HEK293 (cell line): ENCODE measurements at regions not wholly inside any gene's neighbourhood (a gene's known extent, or its start where the extent isn't known, plus 50 kb on each side); places are given as distances from the start of the nearest gene placed in this dataset.

ENCODE experiments used
- CTCF ChIA-PET: fragments of 350-600 bp; formaldehyde crosslinking; extraction: SDS; loops from one replicate; lab custom pipeline; 2021; ENCODE audit warnings: antibody characterized with exemption; lab: Yijun Ruan, JAX
- POLR2A ChIA-PET: fragments of 300-600 bp; formaldehyde crosslinking; extraction: SDS; loops from one replicate; lab custom pipeline; 2020; ENCODE audit warnings: antibody characterized with exemption, inconsistent platforms; lab: Yijun Ruan, JAX
- H3K27ac ChIP-seq: fragments of 200-500 bp; sonication (Bioruptor generic); 2 replicates; pipeline ENCODE4 v1.5.1; 2014; ENCODE audit warnings: low read depth, low read length, control low read depth, inconsistent platforms; ENCODE audit errors: extremely low read depth
- H3K36me3 ChIP-seq, 2 experiments: fragments of 200-500 bp in 1 of 2; sonication (Bioruptor generic) in 1 of 2; 1 replicate in 1 of 2; 2 replicates in 1 of 2; pipeline ENCODE4 v1.5.1; 2014 to 2017; ENCODE audit warnings: inconsistent platforms in 2 of 2, low read length in 2 of 2; ENCODE audit not compliant: control insufficient read depth in 2 of 2, insufficient read depth in 1 of 2
- H3K4me1 ChIP-seq: fragments of 200-500 bp; sonication (Bioruptor generic); 2 replicates; pipeline ENCODE4 v1.5.1; 2014; ENCODE audit warnings: mild to moderate bottlenecking, low read length, inconsistent platforms; ENCODE audit not compliant: control insufficient read depth, insufficient read depth
- H3K4me3 ChIP-seq: 2 replicates; pipeline ENCODE4 v1.5.1; 2011; ENCODE audit warnings: low read depth, mild to moderate bottlenecking, control low read depth, low read length, moderate library complexity
- H3K9me3 ChIP-seq: fragments of 200-500 bp; sonication (Bioruptor generic); 2 replicates; pipeline ENCODE4 v1.5.1; 2014; ENCODE audit warnings: low read depth, low read length, inconsistent platforms; ENCODE audit not compliant: control insufficient read depth, insufficient read depth
- HOXC10 ChIP-seq: sonication (generic); formaldehyde crosslinking; IDR thresholded peaks from 2 replicates; pipeline ENCODE4 v1.8.1; 2023; ENCODE audit warnings: mild to moderate bottlenecking, missing genetic modification reagents
- SCRT2 ChIP-seq: fragments of 450-650 bp; formaldehyde crosslinking; IDR thresholded peaks from 2 replicates; pipeline ENCODE4 v1.5.1; 2016; ENCODE audit warnings: missing biosample characterization, missing genetic modification characterization
- ZBTB20 ChIP-seq: fragments of 450-650 bp; formaldehyde crosslinking; IDR thresholded peaks from 2 replicates; pipeline ENCODE4 v1.5.1; 2016; ENCODE audit warnings: missing biosample characterization, missing genetic modification characterization
- ZNF148 ChIP-seq: fragments of 450-650 bp; formaldehyde crosslinking; IDR thresholded peaks from 2 replicates; pipeline ENCODE4 v1.5.0; 2017; ENCODE audit warnings: missing biosample characterization, missing genetic modification characterization, borderline replicate concordance
- ZNF280C ChIP-seq: fragments of 450-650 bp; formaldehyde crosslinking; IDR thresholded peaks from 2 replicates; pipeline ENCODE4 v1.5.1; 2016; ENCODE audit warnings: missing biosample characterization, missing genetic modification characterization
- ZNF302 ChIP-seq: fragments of 450-650 bp; formaldehyde crosslinking; IDR thresholded peaks from 2 replicates; pipeline ENCODE4 v1.5.1; 2016; ENCODE audit warnings: missing biosample characterization, missing genetic modification characterization, low read depth
- ZNF366 ChIP-seq: fragments of 450-650 bp; formaldehyde crosslinking; conservative IDR thresholded peaks from 2 replicates; pipeline ENCODE4 v1.5.1; 2016; ENCODE audit warnings: missing biosample characterization, missing genetic modification characterization
- ZNF488 ChIP-seq: fragments of 450-650 bp; formaldehyde crosslinking; IDR thresholded peaks from 2 replicates; pipeline ENCODE4 v1.5.1; 2016; ENCODE audit warnings: missing biosample characterization, missing genetic modification characterization
- ZNF529 ChIP-seq: fragments of 450-650 bp; formaldehyde crosslinking; IDR thresholded peaks from 2 replicates; pipeline ENCODE4 v1.5.1; 2017; ENCODE audit warnings: missing genetic modification characterization, missing biosample characterization; ENCODE audit not compliant: insufficient replicate concordance
- ZNF610 ChIP-seq: fragments of 450-650 bp; formaldehyde crosslinking; IDR thresholded peaks from 2 replicates; pipeline ENCODE4 v1.5.1; 2016; ENCODE audit warnings: missing biosample characterization, missing genetic modification characterization, borderline replicate concordance
- ZNF660 ChIP-seq: fragments of 450-650 bp; IDR thresholded peaks from 2 replicates; pipeline ENCODE4 v1.5.1; 2018; ENCODE audit warnings: missing biosample characterization, mild to moderate bottlenecking, missing genetic modification characterization
- ZNF692 ChIP-seq: fragments of 450-650 bp; formaldehyde crosslinking; IDR thresholded peaks from 2 replicates; pipeline ENCODE4 v1.5.1; 2016; ENCODE audit warnings: missing biosample characterization, missing genetic modification characterization
- ZNF837 ChIP-seq: fragments of 450-650 bp; formaldehyde crosslinking; IDR thresholded peaks from 2 replicates; pipeline ENCODE4 v1.5.1; 2016; ENCODE audit warnings: missing biosample characterization, missing genetic modification characterization
- ZSCAN23 ChIP-seq: fragments of 450-650 bp; formaldehyde crosslinking; IDR thresholded peaks from 2 replicates; pipeline ENCODE4 v1.5.1; 2016; ENCODE audit warnings: missing biosample characterization, missing genetic modification characterization
- ZXDB ChIP-seq: fragments of 450-650 bp; formaldehyde crosslinking; IDR thresholded peaks from 2 replicates; pipeline ENCODE4 v1.5.1; 2016; ENCODE audit warnings: missing biosample characterization, missing genetic modification characterization

GRCh38 chr21:20167059-20167458, 831.1 kb upstream of the NCAM2 start (continued):
- no peak for TF ChIP-seq ZNF148 (tag by site-specific recombination)
- TF ChIP-seq ZNF660 (tag by site-specific recombination), result no peak
- no peak for TF ChIP-seq ZXDB (tag by site-specific recombination)
- no peak for TF ChIP-seq ZBTB20 (tag by site-specific recombination)
- no peak for TF ChIP-seq ZNF366

GRCh38 chr21:20169812-20170576, 828.2 kb upstream of the NCAM2 start:
- Histone ChIP-seq H3K9me3 (no peaks in the 10 kb centered on the region; the same call in 1 of the 2 replicates), H3K36me3 (no peaks in the 10 kb centered on the region), H3K27ac (no peak overlapping the region)
- POLR2A ChIA-PET, result no interaction called here
- TF ChIP-seq ZNF488 (tag by site-specific recombination), result no peak
- TF ChIP-seq, all 188 proteins: peak for 0
- CTCF ChIA-PET, result interaction anchor here (0.7 kb wide), 1 partner anchor 35 kb away, joined by 3 read pairs; no protein-coding TSS in a partner anchor
- Histone ChIP-seq H3K4me3 (no peak overlapping the region), H3K4me1 (no peaks in the 10 kb centered on the region)

- Histone ChIP-seq H3K27ac (no peak overlapping the region), H3K36me3 (no peaks in the 10 kb centered on the region)
- POLR2A ChIA-PET, result no interaction called here
- no peak for TF ChIP-seq ZNF529 (tag by site-specific recombination)
- no peak for TF ChIP-seq SCRT2 (tag by site-specific recombination)
- no peak for TF ChIP-seq ZNF837
- TF ChIP-seq ZNF302 (tag by site-specific recombination), result no peak
- TF ChIP-seq ZNF610, result no peak
- no peak for TF ChIP-seq HOXC10 (CRISPR knock-in tag)
- no peak for TF ChIP-seq ZSCAN23 (tag by site-specific recombination)
- no peak for TF ChIP-seq ZNF692
- TF ChIP-seq ZNF280C (tag by site-specific recombination), result no peak
- TF ChIP-seq, all 188 proteins: peak for 0
- CTCF ChIA-PET, result interaction anchor here (0.7 kb wide), 1 partner anchor 487 kb away, joined by 3 read pairs; no protein-coding TSS in a partner anchor
- Histone ChIP-seq H3K4me3 (no peak overlapping the region), H3K4me1 (no peaks in the 10 kb centered on the region), H3K9me3 (no peaks in the 10 kb centered on the region; the same call in 1 of the 2 replicates)
These were observed 812.0 kb upstream of the NCAM2 start for GRCh38 chr21:20186186-20186585.
